Activated T-cell treated with anti-CD3 and anti-CD28 coated beads for 4 hours (primary cell): ENCODE measurements at regions not wholly inside any gene's neighbourhood (a gene's known extent, or its start where the extent isn't known, plus 50 kb on each side); places are given as distances from the start of the nearest gene placed in this dataset.
"Not testable (repeated sequence)": the region's sequence is repeated elsewhere in the genome, so short reads cannot be mapped to it uniquely, and the experiment has no call there.

Experiments
- DNase-seq: peaks from one replicate; pipeline ENCODE4 v3.0.0-alpha.2; 2020

DNA sequence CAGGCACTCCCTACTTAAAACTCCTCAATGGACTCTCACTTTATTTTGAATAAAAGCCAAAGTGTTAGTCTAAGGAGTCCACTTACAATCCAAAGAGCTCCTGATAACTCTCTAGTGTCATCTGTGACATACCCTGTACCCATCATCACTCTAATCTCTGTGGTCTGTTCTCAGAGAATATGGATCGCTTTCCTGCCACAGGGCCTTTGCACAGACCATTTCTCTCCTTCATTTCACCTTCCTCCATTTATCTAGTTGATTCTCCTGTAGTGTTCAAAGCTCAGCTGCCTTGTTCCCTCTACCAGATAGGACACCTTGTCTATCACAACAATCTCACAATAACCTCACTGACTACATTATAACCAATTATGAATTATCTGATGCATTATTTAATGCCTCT, 185.4 kb upstream of the KBTBD8 start:
- DNase-seq = no peak

DNA sequence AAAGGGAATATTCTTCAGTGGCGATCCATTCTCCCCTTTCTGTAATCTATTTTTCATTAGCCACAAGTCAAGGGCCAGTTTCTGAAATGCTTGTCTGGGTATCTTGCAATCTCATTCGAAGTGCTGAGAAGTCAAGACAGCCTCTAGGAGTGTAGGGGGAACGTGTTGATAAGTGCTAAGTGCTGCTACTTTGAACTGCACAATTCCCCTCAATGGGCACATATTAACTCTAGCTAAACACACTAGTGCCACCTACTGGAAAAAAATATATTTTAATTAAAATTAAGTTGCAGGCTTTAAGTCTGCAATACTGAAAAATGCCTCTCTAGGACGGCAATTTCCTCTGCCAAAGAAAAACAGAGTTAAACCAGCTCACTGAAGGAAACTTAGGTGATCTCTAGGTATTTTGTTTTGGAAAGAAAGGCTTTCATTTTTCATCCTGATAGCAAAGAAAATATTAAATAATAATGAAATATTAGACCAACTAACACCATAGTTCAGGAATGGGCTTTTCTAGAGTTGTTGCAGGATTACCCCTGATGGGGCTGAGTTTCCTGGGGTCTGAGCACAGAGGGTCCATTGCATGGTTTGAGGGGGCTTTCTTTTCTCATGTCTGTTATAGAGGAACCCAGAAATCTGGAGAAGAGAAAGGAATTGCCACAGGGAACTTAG, 181.9 kb upstream of the KBTBD8 start:
- no peak for DNase-seq

DNA sequence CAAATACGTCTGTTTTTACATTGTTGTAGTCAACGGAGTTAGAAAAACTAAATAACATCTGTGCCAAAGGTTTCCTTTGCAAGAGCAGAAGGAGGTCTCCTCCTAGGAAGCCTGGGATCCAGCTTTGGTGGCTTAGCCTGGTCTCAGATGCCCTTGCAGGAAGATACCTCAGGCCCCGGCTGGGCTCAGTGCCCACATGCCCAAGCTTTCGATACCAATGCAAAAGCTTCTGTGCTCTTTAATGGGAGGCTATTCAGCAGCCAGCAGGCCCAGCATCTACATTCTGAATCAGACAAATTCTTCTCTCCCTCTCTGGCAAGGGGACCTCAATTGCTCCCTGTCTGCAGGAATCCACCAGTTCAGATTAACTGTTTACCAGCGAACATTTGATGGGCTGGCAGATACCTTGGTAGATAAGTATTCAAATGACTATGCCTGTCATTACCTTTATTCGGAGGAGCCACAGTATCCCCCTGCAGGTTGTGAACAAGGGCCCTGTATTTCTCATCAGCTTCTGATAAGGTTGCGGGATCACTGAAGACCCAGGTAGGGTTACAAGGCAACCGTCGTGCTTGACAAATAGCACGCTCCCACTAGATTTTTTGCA, 180.1 kb upstream of the KBTBD8 start:
- no peak for DNase-seq

DNA sequence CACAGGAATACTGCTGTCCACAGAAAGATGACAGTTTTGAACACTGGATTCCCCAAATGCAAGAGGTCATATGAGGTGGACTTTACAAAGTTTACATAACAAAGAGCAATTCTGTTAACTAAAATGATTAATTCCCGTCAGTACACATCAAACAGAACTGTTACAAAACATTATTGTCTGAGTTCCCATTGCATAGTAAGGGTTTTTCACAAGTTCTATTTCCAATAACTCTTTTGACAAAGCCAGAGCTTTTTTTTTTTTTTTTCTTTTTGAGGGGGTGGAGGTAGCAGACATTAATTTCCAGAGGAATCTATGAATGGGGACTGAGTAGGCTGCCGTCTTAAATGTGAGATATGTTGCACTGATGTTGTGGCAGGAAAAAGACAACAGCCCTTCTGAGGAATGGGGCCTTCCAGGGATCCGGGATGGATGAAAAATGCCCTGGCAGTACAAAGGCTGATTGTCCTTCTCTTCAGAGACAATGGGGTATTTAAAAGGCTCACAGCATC, 178.1 kb upstream of the KBTBD8 start:
- DNase-seq = no peak

DNA sequence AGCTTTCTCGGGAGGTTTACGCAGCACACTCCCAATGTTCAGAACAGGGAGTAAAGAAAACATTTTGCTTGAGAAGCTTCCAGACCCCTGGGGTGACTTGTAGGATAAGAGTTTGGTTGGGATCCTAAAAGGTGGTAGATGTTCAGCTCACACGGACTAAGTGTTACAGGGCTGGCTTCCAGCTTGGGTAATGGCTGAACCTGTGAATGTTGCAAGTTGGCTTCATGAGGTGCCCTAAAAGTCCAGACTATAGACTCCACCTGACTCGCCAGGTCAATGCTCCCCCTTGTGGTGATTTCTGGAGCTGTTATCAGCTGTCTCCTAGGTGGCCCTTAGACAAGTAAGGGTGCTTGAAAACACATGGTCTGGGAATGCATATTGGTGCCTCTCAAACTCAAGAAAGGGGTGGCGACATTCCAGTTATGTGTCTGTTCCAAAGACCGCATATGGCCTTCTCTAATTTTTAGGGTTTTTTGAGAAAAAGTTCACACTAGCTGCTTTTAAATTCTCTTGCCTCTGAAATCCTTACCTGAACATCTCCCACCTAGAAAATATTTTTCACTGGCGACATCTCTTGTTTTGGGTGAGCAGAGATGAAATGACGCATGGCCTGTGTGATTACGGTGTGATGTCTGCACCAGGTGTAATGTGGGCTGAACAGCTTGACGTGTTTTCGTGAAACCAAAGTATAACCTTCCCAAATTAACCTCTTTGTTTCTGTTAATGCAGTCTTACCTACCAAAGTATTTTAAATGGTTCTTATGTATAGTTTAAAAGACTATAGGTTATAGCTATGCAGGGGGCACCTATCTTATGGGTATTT, 175.7 kb upstream of the KBTBD8 start:
- peak; percentile 68 for DNase-seq

DNA sequence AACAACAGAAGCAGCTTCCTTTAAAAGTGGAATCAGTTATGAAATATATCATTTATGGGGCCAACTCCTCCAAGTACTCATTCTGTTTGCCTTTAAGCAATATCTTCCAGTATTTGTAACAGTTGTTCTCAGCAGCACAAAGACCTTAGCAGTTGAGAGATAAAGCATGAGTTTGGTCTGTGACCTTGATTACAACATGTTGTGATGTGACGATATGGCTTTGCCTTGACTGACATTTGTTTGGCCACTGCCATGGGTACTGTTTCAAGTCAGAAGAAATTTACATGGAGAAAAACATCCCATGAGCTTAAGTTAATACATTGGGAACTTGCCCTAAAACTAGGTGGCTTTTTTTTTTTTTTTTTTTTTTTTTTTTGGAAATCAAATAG, 175.1 kb upstream of the KBTBD8 start:
- DNase-seq = no peak

DNA sequence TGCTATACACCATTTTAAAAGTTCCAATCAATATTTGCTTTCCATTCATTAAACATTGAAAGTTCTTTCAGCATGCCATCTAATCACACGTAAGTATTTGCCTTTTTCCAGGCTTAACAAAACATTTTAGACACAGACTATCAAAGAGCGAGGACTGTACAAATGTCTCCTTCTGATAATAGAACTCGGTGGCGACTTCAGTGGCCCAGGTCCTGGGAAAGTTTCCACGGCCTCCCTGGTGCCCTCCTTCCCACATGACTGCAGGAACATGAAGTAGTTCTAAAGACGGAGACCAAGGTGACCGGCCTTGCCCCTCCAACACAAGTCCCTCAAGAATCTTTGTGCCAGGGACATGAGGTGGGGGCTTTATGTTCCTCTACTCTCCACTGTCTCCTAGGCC, 174.6 kb upstream of the KBTBD8 start:
- no peak for DNase-seq

DNA sequence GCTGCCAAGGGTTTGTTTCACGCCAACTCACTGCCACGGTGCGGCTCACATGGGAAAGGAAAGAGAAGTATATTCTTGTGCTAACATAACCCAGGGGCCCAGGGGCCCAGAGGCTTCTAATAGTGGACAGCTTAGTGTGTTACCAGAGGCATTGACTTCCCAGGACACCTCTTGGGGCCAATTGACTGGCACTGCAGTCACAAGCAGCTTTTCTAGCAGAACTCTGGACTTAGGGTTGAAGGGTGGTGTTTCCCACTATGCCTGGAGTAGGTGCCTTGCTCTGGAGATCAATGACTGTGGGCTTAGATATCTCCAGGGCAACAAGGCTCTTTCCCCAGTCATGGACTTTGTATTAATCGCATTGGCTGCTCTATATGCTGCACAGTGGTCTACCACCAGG, 172.7 kb upstream of the KBTBD8 start:
- DNase-seq = no peak

DNA sequence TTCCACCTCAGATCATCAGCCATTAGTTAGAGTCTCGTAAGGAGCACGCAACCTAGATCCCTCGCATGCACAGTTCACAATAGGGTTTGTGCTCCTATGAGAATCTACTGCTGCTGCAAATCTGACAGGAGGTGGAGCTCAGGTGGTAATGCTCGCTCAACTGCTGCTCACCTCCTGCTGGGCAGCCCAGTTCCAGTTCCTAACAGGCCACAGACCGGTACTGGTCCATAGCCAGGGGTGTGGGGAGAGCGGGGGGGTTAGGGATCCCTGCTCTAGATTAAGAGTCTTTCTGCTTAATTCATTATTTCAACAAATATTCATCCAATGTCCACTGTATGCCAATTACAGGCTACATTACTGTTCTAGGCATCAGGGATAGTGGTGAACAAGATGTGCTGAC, 170.4 kb upstream of the KBTBD8 start:
- DNase-seq = no peak

DNA sequence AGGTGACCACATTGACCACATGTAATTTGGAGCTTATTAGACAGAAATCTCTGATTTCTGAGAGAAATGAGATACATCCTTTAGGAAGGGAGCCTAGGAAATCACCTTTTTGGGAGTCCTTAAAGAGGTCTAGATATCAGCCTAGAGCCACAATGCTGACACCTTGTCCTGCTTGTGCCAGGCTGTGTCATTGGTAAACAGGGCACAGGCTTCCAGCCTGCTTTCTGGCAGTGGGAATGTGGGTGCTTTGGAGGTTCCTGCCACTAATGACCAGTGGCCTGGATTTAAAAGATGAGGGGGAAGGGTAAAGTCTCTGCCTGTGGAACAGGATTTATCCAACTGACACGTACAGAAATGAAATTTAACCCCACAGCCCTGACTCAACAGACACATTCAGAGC, 169.8 kb upstream of the KBTBD8 start:
- no peak for DNase-seq

DNA sequence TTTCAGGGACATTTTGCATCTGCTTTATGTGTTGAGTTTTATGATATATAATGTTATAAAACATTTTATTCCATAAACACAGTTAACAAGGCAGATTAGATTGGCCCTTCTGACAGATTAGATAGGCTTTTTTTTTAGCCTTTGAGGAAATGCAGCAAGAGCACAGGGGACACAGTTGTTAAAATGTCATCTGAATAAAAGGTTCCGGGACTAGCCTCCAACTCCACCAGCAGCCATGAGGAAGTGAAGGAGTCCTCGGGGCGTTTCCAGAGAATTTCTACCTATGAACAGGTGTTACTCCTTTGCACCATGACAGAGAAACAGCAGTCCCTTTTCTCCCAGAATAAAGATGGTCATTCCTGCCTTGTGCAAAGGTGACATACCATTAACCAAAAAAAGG, 167.8 kb upstream of the KBTBD8 start:
- DNase-seq = no peak

DNA sequence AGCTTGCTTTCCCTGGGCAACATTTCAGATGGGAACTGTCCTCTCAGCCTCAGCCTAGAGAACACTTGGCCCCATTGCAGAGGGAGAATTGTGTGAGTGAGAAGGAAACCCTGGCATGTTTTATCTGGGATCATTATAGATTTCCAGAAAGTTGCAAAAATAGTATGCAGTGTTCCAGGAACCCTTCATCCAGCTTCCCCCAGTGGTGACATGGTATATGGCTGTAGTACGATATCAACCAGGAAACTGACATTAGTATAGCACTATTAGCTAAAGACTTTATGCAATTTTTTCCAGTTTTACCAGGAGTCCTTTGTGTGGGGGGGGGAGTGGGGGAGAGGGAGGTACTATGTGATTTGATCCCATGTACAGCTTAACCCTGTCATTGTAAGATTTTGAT, 166.2 kb upstream of the KBTBD8 start:
- DNase-seq = no peak

DNA sequence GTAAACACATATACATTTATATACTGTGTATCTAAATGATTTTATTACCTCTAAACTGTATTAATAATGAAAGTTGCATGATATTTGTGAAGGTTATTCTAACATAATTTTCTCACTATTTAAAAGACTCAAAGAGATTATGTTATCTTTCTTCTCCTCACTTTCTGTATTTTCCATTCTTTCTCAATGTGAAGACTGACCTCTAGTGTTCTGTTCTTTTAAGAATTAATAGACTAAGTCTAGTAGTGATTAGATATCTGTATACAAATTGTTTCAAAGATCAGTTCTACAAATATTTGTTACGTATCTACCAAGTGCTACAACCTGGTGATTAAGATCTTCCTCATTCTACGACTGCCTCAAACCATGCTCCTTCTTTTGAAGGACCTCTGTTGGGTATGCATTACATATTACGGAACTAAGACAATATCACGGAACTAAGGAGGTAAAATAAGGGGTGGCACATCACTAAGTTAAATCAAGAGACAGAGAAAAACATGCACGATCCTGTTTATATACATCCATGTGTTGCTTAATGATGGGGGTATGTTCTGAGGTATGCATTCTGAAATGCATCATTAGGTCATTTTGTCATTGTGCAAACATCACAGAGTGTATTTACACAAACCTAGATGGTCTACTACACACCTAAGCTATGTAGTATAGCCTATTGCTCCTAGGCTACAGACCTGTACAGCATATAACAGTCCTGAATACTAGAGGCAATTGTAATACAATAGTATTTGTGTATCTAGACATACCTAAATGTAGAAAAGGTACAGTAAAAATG, 161.5 kb upstream of the KBTBD8 start:
- no peak for DNase-seq

DNA sequence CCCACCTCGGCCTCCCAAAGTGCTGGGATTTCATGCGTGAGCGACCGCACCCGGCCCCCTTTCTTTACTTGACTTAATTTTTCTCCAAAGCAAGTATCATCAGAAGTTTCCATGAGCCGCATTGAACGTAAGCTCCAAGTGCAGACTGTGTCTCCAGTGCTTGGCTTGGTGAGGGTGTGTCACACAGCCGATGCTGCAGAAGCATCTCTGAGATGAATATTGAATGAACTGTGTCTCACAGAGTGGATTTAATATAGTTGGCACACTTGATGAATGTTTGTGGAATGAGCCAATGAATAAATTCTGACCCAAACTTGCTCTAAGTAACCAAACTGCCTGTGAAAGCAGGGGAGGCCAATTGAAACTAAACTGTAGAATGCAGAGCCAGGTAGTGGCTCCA, 159.4 kb upstream of the KBTBD8 start:
- DNase-seq = no peak

DNA sequence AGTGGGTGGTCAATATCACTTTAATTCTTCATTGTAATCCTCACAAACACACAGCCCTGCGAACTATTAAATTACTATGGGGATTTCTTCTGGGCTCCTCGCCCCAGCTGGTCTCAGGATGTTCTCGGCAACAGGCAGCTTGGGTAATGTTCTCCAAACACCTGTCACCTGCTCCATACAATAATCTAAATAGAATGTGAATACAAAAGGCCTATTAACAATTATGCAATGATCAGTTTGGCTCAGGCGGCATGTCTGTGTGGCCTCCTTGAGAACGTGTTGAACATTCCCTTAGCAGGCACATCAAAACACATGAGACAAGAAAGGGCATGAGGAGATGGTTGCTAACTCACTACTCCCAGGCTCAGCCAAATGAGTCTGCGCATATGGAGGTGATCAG, 158.6 kb upstream of the KBTBD8 start:
- DNase-seq = no peak

DNA sequence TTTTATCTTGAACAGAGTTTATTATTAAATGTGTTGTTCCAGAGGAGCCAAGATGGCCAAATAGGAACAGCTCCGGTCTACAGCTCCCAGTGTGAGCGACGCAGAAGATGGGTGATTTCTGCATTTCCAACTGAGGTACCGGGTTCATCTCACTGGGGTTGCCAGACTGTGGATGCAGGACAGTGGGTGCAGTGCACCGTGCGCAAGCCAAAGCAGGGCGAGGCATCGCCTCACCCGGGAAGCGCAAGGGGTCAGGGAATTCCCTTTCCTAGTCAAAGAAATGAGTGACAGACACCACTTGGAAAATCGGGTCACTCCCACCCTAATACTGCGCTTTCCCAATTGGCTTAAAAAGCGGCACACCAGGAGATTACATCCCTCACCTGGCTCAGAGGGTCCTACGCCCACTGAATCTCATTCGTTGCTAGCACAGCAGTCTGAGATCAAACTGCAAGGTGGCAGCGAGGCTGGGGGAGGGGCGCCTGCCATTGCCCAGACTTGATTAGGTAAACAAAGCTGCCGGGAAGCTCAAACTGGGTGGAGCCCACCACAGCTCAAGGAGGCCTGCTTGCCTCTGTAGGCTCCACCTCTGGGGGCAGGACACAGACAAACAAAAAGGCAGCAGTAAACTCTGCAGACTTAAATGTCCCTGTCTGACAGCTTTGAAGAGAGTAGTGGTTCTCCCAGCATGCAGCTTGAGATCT, 155.2 kb upstream of the KBTBD8 start:
- DNase-seq = not testable (repeated sequence)

DNA sequence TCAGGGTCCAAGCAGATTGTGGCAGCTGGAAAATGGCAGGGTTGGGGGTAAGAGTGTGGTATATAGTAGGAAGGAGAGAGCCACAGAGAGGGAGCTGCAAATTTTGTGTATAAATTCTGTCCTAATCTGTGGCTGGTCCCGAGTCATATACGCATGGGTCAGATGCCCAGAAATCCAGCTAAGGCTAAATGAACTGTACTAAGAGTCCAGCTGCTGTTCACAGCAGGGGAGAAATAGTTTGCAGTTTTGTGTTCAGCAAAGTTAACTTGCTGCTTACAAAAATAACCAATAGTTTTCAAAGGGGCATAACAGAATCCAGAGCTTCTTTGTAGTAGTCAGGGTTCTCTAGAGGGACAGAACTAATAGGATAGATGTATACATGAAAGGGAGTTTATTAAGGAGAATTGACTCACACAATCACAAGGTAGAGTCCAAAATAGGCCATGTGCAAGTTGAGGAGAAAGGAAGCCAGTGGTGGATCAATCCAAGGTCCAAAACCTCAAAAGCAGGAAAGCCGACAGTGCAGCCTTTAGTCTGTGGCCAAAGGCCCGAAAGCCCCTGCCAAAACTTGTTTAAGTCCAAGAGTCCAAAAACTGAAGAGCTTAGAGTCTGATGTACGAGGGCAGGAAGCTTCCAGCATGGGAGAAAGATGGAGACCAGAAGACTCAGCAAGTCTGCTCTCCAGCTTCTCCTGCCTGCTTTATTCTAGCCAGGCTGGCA, 146.1 kb upstream of the KBTBD8 start:
- DNase-seq = no peak

DNA sequence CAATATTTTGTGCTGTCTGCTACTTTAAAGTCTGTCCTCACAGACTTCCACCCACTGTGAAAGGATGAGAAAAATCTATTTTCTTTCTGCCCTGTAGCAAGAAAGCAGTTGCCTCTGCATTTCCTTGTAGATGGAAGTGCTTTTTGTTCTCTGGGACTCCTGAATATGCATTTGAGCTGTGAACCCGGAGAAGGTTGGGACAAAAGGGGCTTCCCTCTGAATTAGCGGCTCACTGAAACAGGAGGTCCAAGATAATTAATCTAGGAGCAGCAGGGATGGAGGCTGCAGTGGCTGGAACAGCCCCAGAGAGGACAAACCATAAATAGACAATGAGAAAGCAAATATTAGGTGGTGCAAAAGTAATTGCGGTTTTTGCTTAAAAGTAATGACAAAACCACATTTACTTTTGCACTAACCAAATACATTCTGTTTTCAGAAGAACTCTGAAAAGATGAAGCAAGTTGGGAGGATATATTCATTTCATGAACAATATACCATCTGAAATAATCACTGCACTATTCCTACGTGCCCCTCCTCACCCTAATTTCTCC, 143.4 kb upstream of the KBTBD8 start:
- no peak for DNase-seq

DNA sequence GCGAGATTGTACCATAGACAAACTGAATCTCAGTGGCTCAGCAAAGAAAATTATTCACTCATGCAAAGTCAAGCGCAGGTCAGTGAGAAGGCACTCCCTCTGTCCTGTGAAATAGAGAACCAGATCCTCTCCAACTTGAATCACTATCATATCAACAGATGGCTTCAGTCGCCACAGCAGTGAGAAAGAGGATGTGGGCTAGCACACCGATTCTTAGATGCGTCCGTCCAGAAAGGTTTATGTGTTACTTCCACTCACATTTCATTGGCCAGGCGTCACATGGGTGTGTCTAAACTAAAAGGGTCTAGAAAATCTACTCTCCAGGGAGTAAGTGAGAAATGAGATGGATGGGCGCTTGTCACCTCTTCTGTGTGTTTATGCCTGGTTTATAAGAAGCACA, 141.6 kb upstream of the KBTBD8 start:
- DNase-seq = no peak

DNA sequence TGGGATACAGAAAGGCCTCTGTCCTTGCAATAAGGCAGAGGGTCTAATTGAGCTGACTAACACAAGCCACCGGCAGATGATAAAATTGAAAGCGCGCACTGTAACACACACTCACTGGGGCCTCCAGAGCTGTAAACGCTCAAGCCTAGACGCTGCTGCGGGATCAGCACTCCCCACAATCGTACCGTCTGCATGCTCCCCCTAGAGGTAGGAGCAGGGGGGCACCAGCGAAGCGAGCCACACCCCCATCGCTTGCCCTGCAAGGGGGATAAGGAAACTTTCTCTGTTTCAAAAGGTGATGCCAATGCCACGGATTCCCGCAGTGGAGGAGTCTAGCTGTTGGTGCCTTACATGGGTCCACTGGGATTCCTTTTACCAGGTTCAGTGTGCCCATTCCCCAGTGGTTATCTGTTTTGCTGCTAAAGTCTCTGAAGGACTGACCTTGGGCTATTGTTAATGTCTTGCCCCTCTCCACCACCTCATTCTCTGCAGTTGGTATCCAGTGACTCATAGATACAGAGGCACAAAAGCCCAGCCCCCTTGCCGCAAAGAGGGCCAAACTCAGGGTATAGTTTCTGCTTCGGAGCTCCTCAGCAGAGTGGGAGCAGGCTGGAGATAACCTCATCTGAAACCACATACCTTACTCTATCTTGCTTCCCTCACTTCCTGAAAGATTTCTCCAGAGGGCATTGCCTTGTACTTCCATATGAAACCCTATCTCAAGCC, 139.3 kb upstream of the KBTBD8 start:
- no peak for DNase-seq

DNA sequence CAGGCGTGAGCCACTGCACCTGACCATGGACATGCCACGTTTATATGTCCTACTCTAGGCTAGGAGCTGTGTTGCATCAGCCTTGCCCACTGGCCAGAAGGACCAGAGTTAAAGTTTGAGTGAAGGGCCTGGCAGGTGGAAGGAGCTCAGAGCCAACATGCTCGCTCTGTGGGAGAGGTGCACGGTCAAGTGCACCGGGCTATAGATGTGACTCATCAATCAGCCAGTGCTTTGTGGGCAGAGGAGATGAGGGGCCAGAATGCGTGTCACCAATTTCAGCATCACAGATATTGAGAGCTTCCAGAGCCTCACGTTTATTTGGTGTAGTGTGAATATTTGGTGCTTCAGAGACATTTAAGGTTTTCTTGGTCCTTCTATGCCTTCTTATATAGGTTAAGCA, 137.3 kb upstream of the KBTBD8 start:
- DNase-seq = no peak
